ENCODE measurements at regions not wholly inside any gene's neighbourhood (a gene's known extent, or its start where the extent isn't known, plus 50 kb on each side); places are given as distances from the start of the nearest gene placed in this dataset.

DNA sequence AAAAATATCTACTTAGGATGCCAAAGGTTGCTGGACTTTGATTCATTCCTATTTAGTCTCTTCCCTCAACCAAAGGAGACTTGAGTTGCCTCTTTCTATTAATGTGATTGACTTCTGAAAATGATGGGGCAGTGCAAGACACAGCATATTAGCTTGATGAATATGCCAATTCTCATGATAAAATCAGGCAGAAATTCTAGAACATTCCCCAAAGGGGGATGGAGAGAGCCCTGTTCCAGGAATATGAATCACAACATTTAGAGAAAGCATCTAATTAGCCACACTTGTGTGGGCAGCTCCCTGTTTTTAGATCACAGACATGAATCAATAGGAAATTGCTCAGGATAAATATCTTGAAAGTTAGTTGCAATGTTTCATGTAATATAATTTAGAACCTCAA is 584.0 kb upstream of the CDH8 start:
- H3K4me3 ChIP-seq (ENCODE audit: low read depth, low read length): no peak overlapping the region
- no peak for DNase-seq (ENCODE audit: low read depth)
- TF ChIP-seq, protein P1, sequence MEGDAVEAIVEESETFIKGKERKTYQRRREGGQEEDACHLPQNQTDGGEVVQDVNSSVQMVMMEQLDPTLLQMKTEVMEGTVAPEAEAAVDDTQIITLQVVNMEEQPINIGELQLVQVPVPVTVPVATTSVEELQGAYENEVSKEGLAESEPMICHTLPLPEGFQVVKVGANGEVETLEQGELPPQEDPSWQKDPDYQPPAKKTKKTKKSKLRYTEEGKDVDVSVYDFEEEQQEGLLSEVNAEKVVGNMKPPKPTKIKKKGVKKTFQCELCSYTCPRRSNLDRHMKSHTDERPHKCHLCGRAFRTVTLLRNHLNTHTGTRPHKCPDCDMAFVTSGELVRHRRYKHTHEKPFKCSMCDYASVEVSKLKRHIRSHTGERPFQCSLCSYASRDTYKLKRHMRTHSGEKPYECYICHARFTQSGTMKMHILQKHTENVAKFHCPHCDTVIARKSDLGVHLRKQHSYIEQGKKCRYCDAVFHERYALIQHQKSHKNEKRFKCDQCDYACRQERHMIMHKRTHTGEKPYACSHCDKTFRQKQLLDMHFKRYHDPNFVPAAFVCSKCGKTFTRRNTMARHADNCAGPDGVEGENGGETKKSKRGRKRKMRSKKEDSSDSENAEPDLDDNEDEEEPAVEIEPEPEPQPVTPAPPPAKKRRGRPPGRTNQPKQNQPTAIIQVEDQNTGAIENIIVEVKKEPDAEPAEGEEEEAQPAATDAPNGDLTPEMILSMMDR (IDR thresholded peaks at IDR 0.05; ENCODE audit: low read depth, low read length, missing control alignments): no peak

DNA sequence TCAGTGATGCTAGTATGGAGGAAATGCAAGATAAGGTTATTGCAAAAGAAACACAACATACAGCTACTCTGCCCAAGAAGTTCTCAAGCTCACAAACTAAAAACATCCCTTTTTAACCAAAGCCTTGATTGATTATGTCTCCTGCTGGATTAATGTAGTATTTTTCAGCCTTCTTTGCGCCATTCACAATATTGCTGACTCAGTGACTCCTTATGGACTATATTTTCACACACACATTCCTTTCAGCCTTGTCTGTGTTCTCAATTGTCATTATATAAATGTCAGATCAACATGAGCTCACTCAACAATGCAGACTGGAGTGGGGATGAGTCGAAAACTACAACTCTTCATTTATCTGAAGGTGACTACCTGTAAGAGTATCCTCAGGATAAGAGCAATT is 579.3 kb upstream of the CDH8 start:
- DNase-seq (ENCODE audit: low read depth): no peak
- TF ChIP-seq, protein P1 (IDR thresholded peaks at IDR 0.05; ENCODE audit: low read depth, low read length, missing control alignments): no peak
- H3K4me3 ChIP-seq (ENCODE audit: low read depth, low read length): no peak overlapping the region

- no peak for DNase-seq (ENCODE audit: low read depth)
- H3K4me3 ChIP-seq (ENCODE audit: low read depth, low read length): no peak overlapping the region
- TF ChIP-seq, protein P1 (IDR thresholded peaks at IDR 0.05; ENCODE audit: low read depth, low read length, missing control alignments): no peak
These were observed 574.1 kb upstream of the CDH8 start for GRCh38 chr16:62610291-62610690.

DNA sequence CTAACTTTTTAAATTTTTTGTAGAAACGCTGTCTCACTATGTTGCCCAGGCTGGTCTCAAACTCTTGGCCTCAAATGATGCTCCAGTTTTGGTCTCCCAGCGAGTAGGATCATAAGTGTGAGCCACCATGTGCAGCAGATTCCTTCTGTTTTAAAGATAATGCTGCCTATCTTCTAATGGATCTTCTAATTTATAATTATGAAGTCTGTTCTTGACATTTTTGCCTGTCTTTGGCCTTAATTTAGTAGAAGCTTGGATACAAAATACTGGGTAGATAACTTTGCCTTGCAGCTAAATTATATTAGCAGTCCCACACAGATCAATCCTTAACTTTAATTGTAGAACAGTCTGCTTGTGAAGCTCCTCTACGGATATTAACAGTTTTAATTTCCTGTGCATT is 566.6 kb upstream of the CDH8 start:
- H3K4me3 ChIP-seq (ENCODE audit: low read depth, low read length): no peak overlapping the region
- no peak for DNase-seq (ENCODE audit: low read depth)
- TF ChIP-seq, protein P1 (IDR thresholded peaks at IDR 0.05; ENCODE audit: low read depth, low read length, missing control alignments): no peak

DNA sequence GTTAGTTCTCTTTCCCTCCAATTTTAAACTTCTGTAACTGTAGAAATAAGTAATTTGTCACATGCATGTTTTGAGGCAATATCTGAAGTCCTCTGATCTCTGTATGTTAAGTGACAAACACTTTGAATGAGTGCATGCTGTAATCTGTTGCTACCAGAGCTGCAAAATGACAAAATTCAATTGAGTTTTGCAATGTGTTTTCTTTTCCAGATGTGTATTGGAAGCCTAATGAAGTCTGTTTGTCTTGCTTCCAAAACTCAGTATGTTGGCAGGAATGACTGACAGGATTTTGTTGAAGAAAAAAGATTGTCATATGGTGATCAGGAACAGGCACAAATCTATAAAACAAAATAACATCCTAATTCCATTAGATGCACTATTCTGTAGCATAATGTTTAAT is 561.6 kb upstream of the CDH8 start:
- DNase-seq (ENCODE audit: low read depth): no peak
- TF ChIP-seq, protein P1 (IDR thresholded peaks at IDR 0.05; ENCODE audit: low read depth, low read length, missing control alignments): no peak
- no peak overlapping the region for H3K4me3 ChIP-seq (ENCODE audit: low read depth, low read length)

DNA sequence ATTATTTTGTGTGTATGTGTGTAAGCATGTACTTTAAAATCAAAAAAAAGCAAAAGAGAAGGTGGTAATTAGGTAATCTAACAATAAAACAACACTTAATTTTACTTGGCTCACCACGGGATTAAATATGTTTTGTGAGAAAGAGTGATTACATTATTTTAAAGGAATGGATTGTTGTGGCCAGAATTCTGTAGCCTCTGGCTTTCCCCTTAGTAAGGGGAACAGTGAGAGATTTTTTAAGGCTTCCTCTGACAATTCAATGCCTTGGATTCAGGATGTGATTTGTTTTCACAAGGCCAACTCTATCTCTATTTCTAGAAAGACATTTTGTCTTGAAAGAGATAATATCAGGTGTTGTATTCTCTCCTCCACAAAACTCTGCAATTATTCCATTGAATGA is 560.3 kb upstream of the CDH8 start:
- TF ChIP-seq, protein P1 (IDR thresholded peaks at IDR 0.05; ENCODE audit: low read depth, low read length, missing control alignments): no peak
- no peak overlapping the region for H3K4me3 ChIP-seq (ENCODE audit: low read depth, low read length)
- no peak for DNase-seq (ENCODE audit: low read depth)

GRCh38 chr16:62596125-62596524 is 559.9 kb upstream of the CDH8 start:
- no peak overlapping the region for H3K4me3 ChIP-seq (ENCODE audit: low read depth, low read length)
- TF ChIP-seq, protein P1 (IDR thresholded peaks at IDR 0.05; ENCODE audit: low read depth, low read length, missing control alignments): no peak
- DNase-seq (ENCODE audit: low read depth): no peak

All from GM12864 (cell line).